ENCODE measurements at regions not wholly inside any gene's neighbourhood (a gene's known extent, or its start where the extent isn't known, plus 50 kb on each side); places are given as distances from the start of the nearest gene placed in this dataset.

DNA sequence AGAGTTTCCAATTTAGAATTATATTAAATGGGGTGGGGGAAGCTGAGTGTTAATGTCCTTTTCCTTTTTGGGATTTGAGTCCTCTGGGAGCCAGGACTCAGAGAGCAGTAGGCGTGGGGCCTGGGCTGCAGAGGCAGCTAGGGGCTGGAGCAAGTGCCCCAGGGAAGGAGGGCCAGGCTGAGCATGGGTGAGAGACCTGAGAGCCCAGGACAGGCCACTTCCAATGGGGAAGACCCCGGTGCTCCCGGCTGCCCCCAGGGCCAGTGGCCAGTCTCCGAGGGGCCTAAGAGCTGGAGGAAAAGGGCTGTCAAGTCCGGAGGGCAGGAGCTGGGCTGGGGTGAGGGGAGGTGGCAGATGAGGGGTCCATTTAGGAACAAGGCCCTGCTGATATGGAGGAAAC lies 371.5 kb downstream of the ZNF536 start:
- DNase-seq (ENCODE audit: low spot score), result no peak

DNA sequence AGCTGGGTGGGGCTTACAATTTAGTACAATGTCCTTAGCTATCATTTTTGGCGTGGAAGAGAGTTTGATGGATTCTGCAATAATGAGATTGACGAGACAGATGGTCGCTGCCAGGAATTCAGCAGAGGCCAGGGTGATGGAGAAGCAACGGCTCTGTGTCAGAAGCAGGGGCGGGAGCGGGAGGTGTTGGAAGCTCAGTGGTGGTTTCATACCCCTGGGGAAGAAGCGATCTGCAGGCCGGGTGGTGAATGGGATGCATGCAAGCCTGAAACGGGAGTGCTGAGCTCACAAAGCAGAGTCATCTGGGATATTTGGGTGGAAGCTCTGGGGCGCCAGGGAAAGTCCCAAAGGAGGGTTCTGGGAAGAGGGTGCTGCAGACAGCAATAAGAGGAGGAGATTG lies 370.8 kb downstream of the ZNF536 start:
- no peak for DNase-seq (ENCODE audit: low spot score)

DNA sequence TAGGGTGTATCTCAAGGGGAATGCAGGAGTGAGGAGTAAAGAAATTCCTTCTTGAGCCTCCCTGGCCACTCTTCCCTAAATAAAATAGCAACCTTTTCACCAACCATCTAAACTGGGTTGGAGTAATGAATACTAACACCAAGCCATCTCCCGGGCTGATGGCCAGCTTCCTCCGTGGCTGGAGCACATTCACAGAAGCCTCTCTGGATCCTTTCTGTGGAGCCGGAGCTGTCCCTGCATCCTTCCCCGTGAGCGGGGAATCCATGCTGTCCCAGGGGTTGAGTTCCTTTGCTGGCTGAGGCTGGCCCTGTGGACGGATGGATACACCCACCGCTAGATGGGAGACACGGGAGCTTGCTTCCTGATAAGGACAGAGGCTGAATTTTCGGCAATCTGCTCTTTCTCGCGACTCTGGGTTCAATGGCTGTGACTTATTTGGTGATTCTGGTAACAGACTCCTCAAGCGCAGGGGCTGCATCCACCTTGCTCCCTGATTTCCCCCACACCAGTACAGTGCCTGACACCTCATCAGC lies 370.3 kb downstream of the ZNF536 start:
- DNase-seq (ENCODE audit: low spot score), result peak; percentile 39

DNA sequence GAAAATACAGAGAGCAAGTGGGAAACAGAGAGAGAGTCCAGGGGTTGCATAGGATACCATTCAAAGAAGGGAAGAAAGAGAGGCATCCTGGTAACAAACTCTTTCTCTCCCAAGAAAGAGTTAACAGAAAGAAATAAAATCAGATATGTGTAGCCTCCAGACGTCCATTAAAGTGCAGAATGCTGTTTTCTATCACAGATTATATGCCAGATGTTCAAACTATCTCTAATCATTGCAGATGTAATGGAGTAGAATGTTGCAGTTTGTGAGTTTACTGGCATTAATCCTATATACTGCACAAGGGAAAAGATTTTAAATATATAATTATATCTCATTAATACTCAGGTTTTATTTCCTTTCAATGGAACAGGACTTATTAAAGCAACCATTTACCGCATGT lies 369.4 kb downstream of the ZNF536 start:
- peak; percentile 17 for DNase-seq (ENCODE audit: low spot score)

DNA sequence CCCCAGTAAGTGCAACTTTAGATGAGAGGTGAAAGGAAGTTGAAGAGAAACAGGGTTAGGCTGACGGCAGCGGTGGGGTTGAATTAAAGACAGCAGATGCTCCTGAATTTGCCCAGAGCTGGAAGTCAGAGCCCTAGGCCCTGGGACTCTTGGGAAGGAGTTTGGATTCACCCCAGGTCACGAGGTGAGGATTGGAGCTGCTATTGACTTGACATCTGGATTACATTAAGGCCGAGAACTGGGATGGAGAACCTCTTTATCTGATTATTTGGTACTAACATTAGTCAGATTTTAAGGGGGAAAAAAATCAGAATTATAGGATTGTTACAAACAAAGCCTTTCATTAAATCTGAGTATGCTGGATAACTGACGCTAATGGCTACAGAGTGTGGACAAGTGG lies 367.2 kb downstream of the ZNF536 start:
- DNase-seq (ENCODE audit: low spot score), result no peak

DNA sequence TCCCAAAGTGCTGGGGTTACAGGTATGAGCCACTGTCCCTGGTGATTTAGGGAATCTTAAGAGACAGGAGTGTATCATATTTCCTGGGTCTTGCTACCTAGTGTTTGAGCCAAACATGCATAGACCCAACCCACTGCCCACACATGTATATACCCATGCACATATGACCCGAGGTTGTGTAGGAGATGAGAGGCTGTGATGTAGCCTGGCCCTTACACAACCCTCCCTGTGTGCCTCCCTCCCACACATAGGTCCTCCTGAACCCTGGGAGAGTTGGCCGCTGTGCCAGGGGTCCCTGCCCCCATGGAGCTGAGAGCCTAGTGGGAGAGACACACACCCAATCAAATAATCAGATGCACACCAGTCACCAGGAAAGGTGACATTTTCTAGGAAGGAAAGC lies 365.9 kb downstream of the ZNF536 start:
- DNase-seq (ENCODE audit: low spot score), result no peak

DNA sequence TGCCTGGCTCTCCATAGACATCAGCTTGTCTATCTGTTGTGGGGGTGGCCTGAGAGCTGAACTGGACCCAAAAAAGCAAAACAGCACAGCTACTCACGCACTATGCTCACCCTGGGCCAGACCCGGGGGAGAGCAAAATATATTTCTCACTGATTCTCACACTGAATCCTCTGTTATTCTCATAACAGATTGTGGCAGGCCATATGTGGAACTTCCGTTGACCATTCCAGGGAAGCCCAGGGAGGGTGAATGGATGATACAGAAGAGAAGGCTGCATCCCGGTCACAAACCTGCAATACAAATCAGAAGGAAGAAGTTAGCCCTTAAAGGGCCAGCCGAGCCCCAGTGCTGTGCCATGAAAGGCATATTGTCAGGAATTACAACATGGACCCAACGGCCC lies 362.5 kb downstream of the ZNF536 start:
- DNase-seq (ENCODE audit: low spot score), result no peak

DNA sequence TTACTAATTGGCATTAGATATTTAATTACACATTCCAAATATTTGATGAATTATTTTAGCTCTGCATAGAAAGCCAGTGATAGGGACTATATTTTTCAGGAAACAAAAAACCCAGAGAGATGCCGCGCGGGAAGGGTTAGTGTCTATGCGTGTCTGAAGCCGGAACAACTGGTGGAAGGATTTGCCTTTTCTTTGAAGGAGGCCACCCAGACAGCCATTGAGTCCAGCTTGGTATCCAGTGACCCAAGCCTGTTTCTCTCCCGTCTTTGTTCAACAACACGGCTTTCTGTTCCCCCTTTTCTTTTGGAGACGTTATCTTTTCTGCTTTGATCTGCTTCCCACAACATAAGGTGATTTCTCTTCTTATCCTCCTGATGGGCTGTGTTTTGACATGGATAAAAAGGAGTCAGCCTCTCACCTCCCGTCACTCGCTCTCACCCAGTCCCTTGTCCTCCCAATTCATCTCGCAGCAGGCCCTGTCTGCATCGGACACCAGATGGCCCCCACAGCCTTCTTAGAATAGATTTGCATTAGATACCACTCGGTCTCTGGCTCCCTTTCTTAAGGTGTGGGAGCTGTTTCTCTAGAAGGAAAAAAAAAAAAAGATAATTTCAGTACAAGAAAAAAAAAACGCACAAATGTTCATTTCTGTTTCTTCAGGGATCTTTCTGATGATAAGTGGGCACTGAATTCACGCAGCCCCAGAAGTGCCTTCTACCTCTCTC lies 361.8 kb downstream of the ZNF536 start:
- peak; percentile 55 for DNase-seq (ENCODE audit: low spot score)

DNA sequence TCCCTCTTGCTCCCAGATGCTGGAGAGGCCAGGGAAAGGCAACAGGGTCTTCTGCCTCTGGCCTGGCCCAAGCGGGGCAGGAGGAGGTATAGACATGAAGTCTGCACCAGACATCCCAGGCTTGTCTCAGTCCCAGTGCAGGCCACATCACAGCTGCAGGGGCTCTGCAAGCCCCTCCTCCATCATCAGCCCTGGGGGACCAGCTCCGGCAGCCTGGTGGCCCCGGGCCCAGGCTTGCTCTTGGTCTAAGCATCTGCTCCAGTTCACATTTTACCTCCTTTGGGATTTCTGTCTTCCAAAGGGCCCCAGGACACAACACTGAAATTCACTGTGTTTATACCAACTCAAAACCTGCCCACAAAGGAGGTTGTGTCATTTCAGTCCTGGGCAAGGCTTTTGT lies 359.4 kb downstream of the ZNF536 start:
- DNase-seq (ENCODE audit: low spot score), result no peak

DNA sequence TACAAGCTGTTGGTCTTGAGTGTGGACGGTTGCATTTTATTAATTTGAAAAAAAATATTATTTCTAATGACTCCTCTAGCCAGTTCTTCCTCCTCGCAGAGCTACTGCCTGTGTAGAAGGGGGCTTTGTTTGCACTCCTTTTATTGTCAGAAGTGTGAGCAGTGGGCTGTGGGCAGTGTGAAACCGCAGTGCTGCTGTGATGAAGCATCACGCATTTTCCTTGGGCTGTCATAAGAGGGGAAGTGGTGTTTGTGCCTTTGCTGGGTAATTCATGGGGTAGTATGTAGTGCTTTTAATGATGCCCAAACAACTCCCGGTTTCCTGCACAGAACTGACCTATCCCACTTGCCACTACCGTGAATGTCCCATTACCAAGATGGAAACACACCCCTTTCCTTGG lies 357.3 kb downstream of the ZNF536 start:
- DNase-seq (ENCODE audit: low spot score), result no peak

DNA sequence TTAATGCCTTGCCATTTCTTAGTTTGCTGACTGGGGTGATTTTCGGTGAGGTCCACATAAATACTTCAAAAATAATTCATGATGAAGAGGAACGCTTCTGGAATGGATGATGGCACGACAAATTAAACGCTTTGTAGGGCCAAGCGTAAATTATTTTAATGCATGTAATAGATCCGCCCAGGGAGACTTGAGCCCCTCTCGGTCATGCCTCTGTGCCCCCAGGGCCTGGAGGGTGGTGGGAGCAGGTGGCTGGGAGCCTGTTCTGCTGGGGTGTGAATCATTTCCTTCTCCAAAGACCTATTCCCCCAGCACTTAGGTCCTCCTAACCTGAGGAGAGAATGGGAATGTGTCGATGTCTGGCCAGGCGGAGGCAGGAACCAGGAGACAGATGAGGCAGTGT lies 350.6 kb downstream of the ZNF536 start:
- DNase-seq (ENCODE audit: low spot score), result no peak

DNA sequence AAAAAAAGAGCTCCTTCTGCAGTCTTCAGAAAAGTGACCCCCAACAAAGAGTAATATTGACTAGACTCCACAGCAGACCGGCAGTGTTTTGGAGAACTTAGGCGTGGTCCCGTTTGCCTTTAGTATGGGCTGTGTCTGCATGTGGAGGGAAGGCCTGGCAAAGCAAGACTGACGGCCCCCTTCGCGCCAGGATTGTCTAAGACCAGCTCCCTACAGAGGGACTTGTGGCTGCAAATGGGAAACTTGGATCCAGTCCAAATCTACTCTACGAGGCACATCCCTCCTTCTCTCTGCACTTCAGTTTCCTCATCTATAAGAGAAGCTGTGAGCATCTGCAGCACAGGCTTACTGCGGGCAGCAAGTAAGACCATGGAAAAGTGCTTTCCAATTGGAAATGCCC lies 350.0 kb downstream of the ZNF536 start:
- DNase-seq (ENCODE audit: low spot score), result no peak

DNA sequence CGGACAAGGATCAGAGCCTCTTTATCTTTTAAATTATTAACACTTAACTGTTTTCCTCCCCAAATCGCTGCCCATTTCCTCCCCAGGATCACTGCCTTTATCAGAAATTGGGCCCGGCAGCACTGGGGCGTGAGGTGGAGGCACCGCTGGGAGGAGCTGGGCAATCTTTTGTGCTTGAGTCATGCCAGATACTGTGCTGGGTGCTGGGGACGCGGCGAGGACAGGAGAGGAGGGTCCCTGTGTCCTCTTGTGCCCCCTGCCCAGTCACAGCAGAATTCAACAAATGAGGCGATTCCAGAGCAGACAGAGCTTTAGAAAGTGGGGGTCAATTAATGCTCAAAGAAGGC lies 347.8 kb downstream of the ZNF536 start:
- DNase-seq (ENCODE audit: low spot score), result peak; percentile 47

DNA sequence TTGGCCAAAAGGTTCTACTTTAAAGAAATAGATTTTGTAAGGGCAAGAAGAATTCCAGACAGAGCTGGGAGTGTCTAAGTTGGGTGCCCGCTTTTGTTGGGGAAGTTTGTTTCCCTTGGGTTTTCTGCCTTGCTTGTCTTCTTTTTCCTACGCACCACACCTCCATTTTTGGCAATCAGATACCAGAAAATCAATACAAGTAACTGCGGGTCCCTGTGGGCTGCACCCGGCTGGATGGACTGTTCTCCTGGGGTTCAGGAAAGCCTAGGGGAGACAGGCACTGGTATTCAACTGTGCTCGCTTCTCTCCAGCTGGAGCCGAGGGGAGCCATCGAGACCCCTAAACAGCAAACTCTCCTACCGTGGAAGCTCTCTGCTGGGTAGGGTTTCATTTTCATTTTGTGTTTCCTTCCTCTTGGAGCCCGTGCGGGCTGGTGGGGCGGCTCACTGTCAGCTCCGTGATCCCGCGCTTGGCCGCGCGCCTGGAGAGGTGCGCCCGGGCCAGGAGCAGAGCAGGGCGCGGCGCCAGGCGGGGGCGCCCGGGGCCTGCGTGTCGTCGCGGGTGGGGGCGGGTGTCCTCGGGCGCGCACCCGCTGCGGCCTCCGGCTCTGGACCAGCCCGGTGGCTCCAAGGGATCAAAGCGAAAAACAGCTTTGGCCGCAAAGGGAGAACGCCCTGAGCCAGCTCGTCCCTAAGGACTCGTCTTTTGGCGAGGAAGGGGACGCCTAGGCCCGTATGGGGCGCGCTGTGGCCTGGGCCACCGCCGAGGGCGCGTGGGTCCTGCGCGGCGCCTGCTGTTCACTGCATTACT lies 347.2 kb downstream of the ZNF536 start:
- DNase-seq (ENCODE audit: low spot score), result peak; percentile 74

DNA sequence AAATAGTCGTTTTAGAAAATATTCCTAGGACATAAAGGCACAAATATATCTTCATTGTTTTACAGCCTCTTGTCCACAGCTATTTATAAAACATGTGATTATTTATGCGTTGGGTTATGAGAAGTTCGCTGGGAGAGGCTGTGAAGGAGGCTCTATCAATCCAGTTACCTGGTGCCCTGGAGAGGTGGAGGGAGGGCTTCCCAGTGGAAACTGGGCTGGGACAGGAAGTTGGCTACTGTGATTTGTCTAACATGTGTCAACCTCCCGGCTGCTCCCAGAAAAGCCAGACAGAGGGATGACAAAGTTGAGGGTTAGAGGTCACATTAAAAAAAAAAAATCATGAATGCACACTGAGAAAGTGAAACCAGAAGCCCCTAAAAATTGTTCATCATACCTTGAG lies 346.5 kb downstream of the ZNF536 start:
- DNase-seq (ENCODE audit: low spot score), result no peak

DNA sequence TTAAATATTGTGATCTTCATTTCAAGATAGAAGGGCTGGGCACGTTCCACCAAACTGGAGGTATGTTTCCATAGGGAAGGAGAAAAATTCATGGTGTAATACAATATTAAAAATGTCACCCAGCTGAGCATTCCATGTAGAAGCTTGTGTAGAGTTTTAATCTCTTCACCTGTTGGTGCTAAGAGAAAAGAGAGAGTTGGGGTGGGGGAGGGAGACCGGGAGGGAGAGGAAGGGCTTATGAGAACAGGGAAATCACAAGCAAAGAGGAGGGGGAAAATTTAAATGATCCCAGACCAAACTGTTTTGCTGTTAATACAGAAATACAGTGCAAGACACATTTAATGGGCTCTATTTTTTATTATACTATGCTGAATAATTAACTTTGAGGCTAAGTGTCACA lies 345.8 kb downstream of the ZNF536 start:
- DNase-seq (ENCODE audit: low spot score), result no peak

DNA sequence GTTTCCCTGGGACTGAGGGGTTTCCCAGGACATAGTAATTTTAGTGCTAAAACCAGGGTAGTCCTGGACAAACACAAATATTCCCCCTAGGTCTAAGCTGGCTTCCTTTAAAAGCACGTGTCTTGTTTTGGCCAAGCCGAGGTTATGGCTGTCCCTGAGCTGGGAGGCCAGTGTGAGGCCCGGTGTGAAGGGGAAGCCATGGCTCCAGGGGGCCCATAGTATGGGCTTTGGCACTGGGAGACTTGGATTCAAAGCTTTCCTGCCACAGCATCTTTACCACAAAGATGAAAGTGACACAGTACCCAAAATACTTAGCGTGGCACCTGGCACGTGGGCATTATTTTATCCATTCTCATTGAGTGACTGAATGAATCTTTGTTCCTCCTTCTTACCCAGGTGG lies 345.2 kb downstream of the ZNF536 start:
- no peak for DNase-seq (ENCODE audit: low spot score)

DNA sequence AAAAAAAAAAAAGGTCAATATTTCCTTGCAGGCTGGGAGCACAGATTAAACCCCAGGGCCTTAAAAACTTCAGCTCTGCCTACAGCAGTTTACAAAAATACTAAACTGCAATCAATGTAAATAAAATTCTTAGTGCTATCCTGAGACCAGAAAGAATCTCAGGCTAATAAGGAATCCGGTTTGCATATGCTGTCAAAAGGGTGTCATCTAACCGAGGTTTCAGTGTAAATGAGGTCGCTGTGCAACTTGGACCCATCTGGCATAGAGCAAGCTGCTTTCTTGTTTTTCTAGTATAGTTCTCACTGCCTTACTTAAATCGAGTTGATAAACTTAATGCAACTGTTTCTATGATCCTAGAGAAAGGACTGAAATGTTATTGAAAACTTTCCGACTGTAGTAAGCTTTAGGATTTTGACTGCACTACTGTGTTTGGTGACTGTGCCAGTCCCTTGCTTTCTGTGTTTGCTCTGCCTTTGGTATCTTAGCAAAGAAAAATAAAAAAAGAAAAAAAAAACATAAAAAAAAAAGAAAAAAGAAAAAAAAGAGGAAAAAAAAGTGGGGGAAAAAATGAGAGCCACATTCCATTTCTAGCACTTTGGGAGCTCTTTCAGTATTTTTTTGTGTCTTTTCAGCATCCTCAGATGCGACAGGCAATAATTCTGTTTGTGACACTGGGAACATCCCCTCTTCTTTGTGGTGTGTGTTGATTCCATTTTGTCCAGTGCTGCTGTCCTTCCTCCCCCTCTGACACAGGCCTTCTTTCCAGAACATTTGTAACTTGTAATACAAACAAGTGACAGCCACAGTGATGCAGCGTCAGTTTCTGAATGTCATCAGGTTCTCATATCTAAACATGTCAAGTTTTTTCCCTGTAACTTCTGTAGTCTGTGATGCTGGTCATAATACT lies 340.5 kb downstream of the ZNF536 start:
- DNase-seq (ENCODE audit: low spot score), result peak; percentile 38

DNA sequence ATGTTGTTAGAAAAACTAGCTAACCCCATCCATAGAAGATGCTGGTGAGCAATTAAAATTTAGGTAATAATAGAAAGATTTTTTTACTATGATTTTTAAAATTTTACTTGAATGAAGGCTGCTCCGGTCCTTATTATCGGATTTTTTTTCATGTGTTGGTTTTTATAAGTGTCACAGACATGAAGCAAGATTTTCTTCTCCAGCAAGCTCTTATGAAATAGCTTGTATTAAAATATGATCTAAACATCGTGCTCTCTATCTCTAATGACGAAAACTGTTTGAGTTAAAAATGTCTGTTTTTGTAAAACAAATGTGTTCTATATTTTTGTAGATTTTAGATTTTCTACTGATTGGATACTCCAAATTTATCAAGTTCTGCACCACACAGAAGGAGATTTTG lies 339.6 kb downstream of the ZNF536 start:
- no peak for DNase-seq (ENCODE audit: low spot score)

DNA sequence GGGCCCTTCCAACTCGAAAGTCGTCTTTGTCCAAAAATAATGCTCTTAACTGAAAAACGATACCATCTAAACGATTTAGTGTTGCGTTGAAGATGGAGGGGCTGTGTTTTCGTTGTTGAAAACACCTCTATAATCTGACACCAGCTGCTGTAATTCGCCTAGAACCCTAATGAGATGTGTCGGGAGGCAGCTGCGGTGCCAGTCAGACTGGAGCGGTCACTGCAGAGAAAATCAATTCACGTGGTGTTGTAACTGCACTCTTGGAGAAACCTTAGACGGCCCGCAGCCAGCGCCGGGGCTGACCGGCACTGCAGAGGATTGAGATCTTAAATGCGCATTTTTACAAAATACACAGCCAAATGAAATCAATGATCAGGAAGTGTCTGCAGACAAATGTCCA lies 339.1 kb downstream of the ZNF536 start:
- DNase-seq (ENCODE audit: low spot score), result no peak

DNA sequence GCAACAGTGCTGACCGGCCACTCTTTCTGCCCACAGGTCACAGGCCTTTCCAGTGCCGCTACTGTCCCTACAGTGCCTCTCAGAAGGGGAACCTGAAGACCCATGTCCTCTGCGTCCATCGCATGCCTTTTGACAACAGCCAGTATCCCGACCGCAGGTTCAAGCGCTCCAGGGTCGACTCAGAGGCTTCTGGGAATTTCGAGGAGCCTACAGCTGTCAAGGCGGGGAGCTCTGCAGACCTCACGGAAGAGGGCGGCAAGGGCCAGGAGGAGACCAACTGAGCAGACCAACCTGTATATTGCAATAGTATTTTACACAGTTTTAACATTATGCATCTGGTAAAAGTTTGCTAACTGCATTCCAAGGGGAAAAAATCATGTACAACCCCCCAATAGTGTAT lies 338.5 kb downstream of the ZNF536 start:
- DNase-seq (ENCODE audit: low spot score), result no peak
